H1 (cell line): ENCODE measurements at regions not wholly inside any gene's neighbourhood (a gene's known extent, or its start where the extent isn't known, plus 50 kb on each side); places are given as distances from the start of the nearest gene placed in this dataset.

Experiments
- JUND ChIP-seq: IDR thresholded peaks from 2 replicates; pipeline ENCODE4 v1.6.1; 2011; ENCODE audit warnings: mild to moderate bottlenecking, improper control_type of control experiment, low read length

GRCh38 chr1:14113271-14113670 is 413.3 kb downstream of the PRDM2 start (continued):
- TF ChIP-seq JUND = no peak
